GM12878 (cell line): ENCODE measurements at regions not wholly inside any gene's neighbourhood (a gene's known extent, or its start where the extent isn't known, plus 50 kb on each side); places are given as distances from the start of the nearest gene placed in this dataset.

Source experiments
- ATAC-seq: fragments of 200-7000 bp; cut with Tn5 transposase; 3 replicates; pipeline ENCODE4 v1.9.1; 2020; ENCODE audit warnings: mild to moderate bottlenecking, moderate library complexity
- BruUV-seq: library from RNA; stranded (reverse); fragments of 400-500 nt; replicated peaks from 2 replicates; lab custom pipeline; 2021; lab: Mats Ljungman, UMichigan
- CTCF ChIA-PET: fragments of 300-600 bp; sonication (Branson Sonifier 250); formaldehyde crosslinking; extraction: SDS; loops from one replicate; lab custom pipeline; 2021; ENCODE audit warnings: inconsistent platforms; lab: Yijun Ruan, JAX
- POLR2A ChIA-PET: fragments of 350-600 bp; formaldehyde crosslinking; extraction: SDS; loops from one replicate; lab custom pipeline; 2021; ENCODE audit warnings: inconsistent platforms; lab: Charles Lee
- RAD21 ChIA-PET: fragments of 300-600 bp; sonication (Branson Sonifier 250); formaldehyde crosslinking; loops from one replicate; lab custom pipeline; 2023; ENCODE audit warnings: antibody characterized with exemption; ENCODE audit not compliant: unreplicated experiment; lab: Charles Lee
- SMC1A ChIA-PET: fragments of 300-600 bp; sonication (Branson Sonifier 250); formaldehyde crosslinking; loops from one replicate; lab custom pipeline; 2023; ENCODE audit not compliant: unreplicated experiment, uncharacterized antibody; lab: Charles Lee
- DNase-seq: peaks from one replicate; pipeline ENCODE4 v3.0.0-alpha.2; 2011; ENCODE audit warnings: low read depth, low spot score
- FAIRE-seq: peaks from 3 replicates; lab custom pipeline; 2011; peaks lifted over from hg19 to GRCh38; lab: Jason Lieb, UNC
- H2AFZ ChIP-seq: 2 replicates; pipeline ENCODE4 v1.6.0; 2011; ENCODE audit warnings: low read depth, low read length, control low read depth; ENCODE audit not compliant: control insufficient read depth
- H3K27ac ChIP-seq: 2 replicates; pipeline ENCODE4 v1.5.1; 2011; ENCODE audit warnings: control low read depth; ENCODE audit not compliant: control insufficient read depth, insufficient read depth
- H3K27me3 ChIP-seq, 2 experiments: replicated peaks in 1 of 2; 2 replicates each; pipeline versions ENCODE4 v1.6.0 to v1.6.1; 2011; ENCODE audit warnings: low read length in 1 of 2; ENCODE audit not compliant: control insufficient read depth in 2 of 2, insufficient read depth in 2 of 2
- H3K36me3 ChIP-seq, 2 experiments: 2 replicates each; pipeline ENCODE4 v1.5.1; 2011; ENCODE audit warnings: low read length in 1 of 2; ENCODE audit not compliant: control insufficient read depth in 2 of 2, insufficient read depth in 2 of 2
- H3K4me1 ChIP-seq: 2 replicates; pipeline ENCODE4 v1.6.1; 2011; ENCODE audit warnings: mild to moderate bottlenecking, low read length, moderate library complexity, mixed read lengths; ENCODE audit not compliant: control insufficient read depth, insufficient read depth
- H3K4me2 ChIP-seq: 2 replicates; pipeline ENCODE4 v1.6.0; 2011; ENCODE audit warnings: control low read depth; ENCODE audit not compliant: control insufficient read depth, insufficient read depth
- H3K4me3 ChIP-seq: fragments of 200-600 bp; sonication (generic); 2 replicates; pipeline ENCODE4 v1.5.1; 2016
- H3K79me2 ChIP-seq: 2 replicates; pipeline ENCODE4 v1.6.0; 2011; ENCODE audit warnings: low read length; ENCODE audit not compliant: control insufficient read depth, insufficient read depth
- H3K9ac ChIP-seq: 2 replicates; pipeline ENCODE4 v1.8.0; 2011; ENCODE audit warnings: low read length, control low read depth, mixed read lengths; ENCODE audit not compliant: control insufficient read depth, insufficient read depth
- H3K9me3 ChIP-seq: replicated peaks from 3 replicates; pipeline ENCODE4 v1.5.1; 2011; ENCODE audit warnings: mild to moderate bottlenecking, low read length; ENCODE audit not compliant: control insufficient read depth, insufficient read depth
- H4K20me1 ChIP-seq: 2 replicates; pipeline ENCODE4 v1.6.0; 2011; ENCODE audit not compliant: control insufficient read depth, insufficient read depth
- CBX5 ChIP-seq: sonication (generic); IDR thresholded peaks from 2 replicates; pipeline ENCODE4 v1.6.1; 2016; ENCODE audit warnings: low read depth, moderate library complexity, mild to moderate bottlenecking, inconsistent platforms
- CEBPB ChIP-seq, 2 experiments: fragments of 150-350 bp in 1 of 2; IDR thresholded peaks; 2 replicates each; pipeline ENCODE4 v1.6.1; 2012 to 2014; ENCODE audit warnings: low read depth in 2 of 2, low read length in 2 of 2, borderline replicate concordance in 1 of 2, inconsistent platforms in 1 of 2
- CTCF ChIP-seq, 3 experiments: IDR thresholded peaks in 2 of 3; conservative IDR thresholded peaks in 1 of 3; 2 replicates each; pipeline ENCODE4 v1.5.1; 2011; ENCODE audit warnings: low read depth in 3 of 3, low read length in 3 of 3, mild to moderate bottlenecking in 3 of 3, control low read depth in 2 of 3, moderate library complexity in 2 of 3, inconsistent platforms in 1 of 3, mixed read lengths in 1 of 3; ENCODE audit not compliant: control insufficient read depth in 2 of 3, insufficient read depth in 1 of 3; ENCODE audit errors: extremely low read depth in 1 of 3
- E4F1 ChIP-seq: fragments of 450-650 bp; IDR thresholded peaks from 2 replicates; pipeline ENCODE4 v1.6.1; 2018; ENCODE audit warnings: borderline replicate concordance, mild to moderate bottlenecking; ENCODE audit not compliant: partially characterized antibody
- MXI1 ChIP-seq: fragments of 150-350 bp; IDR thresholded peaks from 2 replicates; pipeline ENCODE4 v1.6.1; 2011; ENCODE audit warnings: low read depth, mild to moderate bottlenecking, inconsistent platforms, low read length, improper control_type of control experiment
- ZNF384 ChIP-seq: IDR thresholded peaks from 2 replicates; pipeline ENCODE4 v1.6.1; 2012; ENCODE audit warnings: low read depth, mild to moderate bottlenecking, low read length, improper control_type of control experiment, borderline replicate concordance
- WGBS: methylation state at CpG from one replicate; pipeline ENCODE4 v1.1.6; 2016; ENCODE audit warnings: low lambda C conversion rate; ENCODE audit not compliant: insufficient replicate concordance, insufficient coverage; ENCODE audit errors: missing lambda C conversion rate; 5-methylcytosine and 5-hydroxymethylcytosine counted together
- in situ Hi-C: fragments of 300-500 bp; cut with MboI; formaldehyde crosslinking; loops from 9 replicates; pipeline ENCODE4 v1.14.3; 2018; ENCODE audit warnings: mixed read lengths
- intact Hi-C: fragments of 100-400 bp; cut with micrococcal nuclease; formaldehyde crosslinking; loops from one replicate; pipeline ENCODE4 v1.14.2; 2022; ENCODE audit not compliant: unreplicated experiment

GRCh38 chr10:128837478-128837877, 629.6 kb upstream of the MGMT start:
- no peak for FAIRE-seq
- H3K27me3 ChIP-seq = no peaks in the 10 kb centered on the region
- H3K36me3 ChIP-seq = no peaks in the 10 kb centered on the region
- H3K4me1 ChIP-seq = no peaks in the 10 kb centered on the region
- no peak overlapping the region for H3K4me2 ChIP-seq
- in situ Hi-C loops = no loop called here
- no peak overlapping the region for H3K4me3 ChIP-seq
- WGBS = 0% methylated on average over 2 of the region's 2 CpGs
- H3K27ac ChIP-seq = no peak overlapping the region
- BruUV-seq = no TSS peak
- no peaks in the 10 kb centered on the region for H3K9me3 ChIP-seq
- TF ChIP-seq ZNF384 (no peak), MXI1 (no peak), CTCF (IDR thresholded peaks at IDR 0.05 in 2 of 3, conservative IDR thresholded peaks at IDR 0.05 in 1 of 3; ENCODE audit: control insufficient read depth in 2 of 3, extremely low read depth in 1 of 3, insufficient read depth in 1 of 3, low read depth in 3 of 3, low read length in 3 of 3) (no peak), CBX5 (no peak), E4F1 (no peak), CEBPB (IDR thresholded peaks at IDR 0.05; ENCODE audit: borderline replicate concordance in 1 of 2, low read depth in 2 of 2, low read length in 2 of 2) (no peak)
- no peak overlapping the region for H2AFZ ChIP-seq
- H4K20me1 ChIP-seq = no peaks in the 10 kb centered on the region
- ChIA-PET POLR2A (interaction anchor here (0.6 kb wide), 1 partner anchor 1496 kb away, joined by 3 read pairs; no protein-coding TSS in a partner anchor), SMC1A (no interaction called here), RAD21 (no interaction called here), CTCF (interaction anchor here (1.5 kb wide), 1 partner anchor 23 kb away, joined by 3 read pairs; no protein-coding TSS in a partner anchor)
- intact Hi-C loops = no loop called here
- DNase-seq = no peak
- H3K9ac ChIP-seq = no peak overlapping the region
- H3K79me2 ChIP-seq = no peaks in the 10 kb centered on the region
- ATAC-seq = no peak
